Lung microvascular endothelial cell (primary cell): ENCODE measurements at regions not wholly inside any gene's neighbourhood (a gene's known extent, or its start where the extent isn't known, plus 50 kb on each side); places are given as distances from the start of the nearest gene placed in this dataset.

ENCODE experiments used
- DNase-seq, 2 donors: peaks; one replicate each; pipeline versions ENCODE4 v3.0.0 to v3.0.0-alpha.2; 2010; ENCODE audit warnings: low read depth in 2 of 2

- DNase-seq = no peak
Measured at GRCh38 chr9:27625751-27626150, 52.5 kb upstream of the C9orf72 start.

GRCh38 chr9:27626244-27627187, 53.2 kb upstream of the C9orf72 start:
- DNase-seq = no peak

GRCh38 chr9:27627188-27627564, 53.9 kb upstream of the C9orf72 start:
- no peak for DNase-seq

- DNase-seq = no peak
Measured at GRCh38 chr9:27628311-27628710, 55.0 kb upstream of the C9orf72 start.

- DNase-seq = no peak
Measured at GRCh38 chr9:27629425-27629824, 56.1 kb upstream of the C9orf72 start.

- no peak for DNase-seq
Measured at GRCh38 chr9:27632254-27632653, 59.0 kb upstream of the C9orf72 start.

GRCh38 chr9:27633764-27634163, 60.5 kb upstream of the C9orf72 start:
- DNase-seq = no peak

- no peak for DNase-seq
Measured at GRCh38 chr9:27634879-27635278, 61.6 kb upstream of the C9orf72 start.

GRCh38 chr9:27638716-27639115, 65.4 kb upstream of the C9orf72 start:
- no peak for DNase-seq

GRCh38 chr9:27645161-27645840, 72.0 kb upstream of the C9orf72 start:
- no peak for DNase-seq

GRCh38 chr9:27653246-27653645, 80.0 kb upstream of the C9orf72 start:
- DNase-seq = no peak

- DNase-seq = no peak
Measured at GRCh38 chr9:27653957-27654356, 80.7 kb upstream of the C9orf72 start.

- no peak for DNase-seq
Measured at GRCh38 chr9:27654629-27655285, 81.5 kb upstream of the C9orf72 start.

GRCh38 chr9:27655441-27655840, 82.2 kb upstream of the C9orf72 start:
- no peak for DNase-seq

- no peak for DNase-seq
Measured at GRCh38 chr9:27659001-27659400, 85.7 kb upstream of the C9orf72 start.

GRCh38 chr9:27659571-27659970, 86.3 kb upstream of the C9orf72 start:
- no peak for DNase-seq

- DNase-seq = no peak
Measured at GRCh38 chr9:27660148-27660547, 86.9 kb upstream of the C9orf72 start.

GRCh38 chr9:27663526-27663925, 90.2 kb upstream of the C9orf72 start:
- no peak for DNase-seq

GRCh38 chr9:27664121-27664779, 91.0 kb upstream of the C9orf72 start:
- DNase-seq = no peak

GRCh38 chr9:27665136-27665535, 91.9 kb upstream of the C9orf72 start:
- no peak for DNase-seq

- DNase-seq = no peak
Measured at GRCh38 chr9:27668280-27668679, 95.0 kb upstream of the C9orf72 start.

- DNase-seq = no peak
Measured at GRCh38 chr9:27671636-27672035, 98.4 kb upstream of the C9orf72 start.
